ENCODE measurements at regions not wholly inside any gene's neighbourhood (a gene's known extent, or its start where the extent isn't known, plus 50 kb on each side); places are given as distances from the start of the nearest gene placed in this dataset.

- TF ChIP-seq ZBTB10 (CRISPR knock-in tag; IDR thresholded peaks at IDR 0.05; ENCODE audit: borderline replicate concordance) (no peak), RELA (CRISPR knock-in tag; IDR thresholded peaks at IDR 0.05) (no peak), KLF15 (CRISPR knock-in tag; IDR thresholded peaks at IDR 0.05; ENCODE audit: borderline replicate concordance) (no peak), PLRG1 (conservative IDR thresholded peaks at IDR 0.05) (no peak), KDM5A (IDR thresholded peaks at IDR 0.05; ENCODE audit: borderline replicate concordance, low read length) (no peak), ZNF382 (CRISPR knock-in tag; IDR thresholded peaks at IDR 0.05; ENCODE audit: borderline replicate concordance) (no peak)
- TF ChIP-seq, protein P1, sequence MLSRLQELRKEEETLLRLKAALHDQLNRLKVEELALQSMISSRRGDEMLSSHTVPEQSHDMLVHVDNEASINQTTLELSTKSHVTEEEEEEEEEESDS (CRISPR knock-in tag; IDR thresholded peaks at IDR 0.05; ENCODE audit: borderline replicate concordance): no peak
- TF ChIP-seq, protein P2, sequence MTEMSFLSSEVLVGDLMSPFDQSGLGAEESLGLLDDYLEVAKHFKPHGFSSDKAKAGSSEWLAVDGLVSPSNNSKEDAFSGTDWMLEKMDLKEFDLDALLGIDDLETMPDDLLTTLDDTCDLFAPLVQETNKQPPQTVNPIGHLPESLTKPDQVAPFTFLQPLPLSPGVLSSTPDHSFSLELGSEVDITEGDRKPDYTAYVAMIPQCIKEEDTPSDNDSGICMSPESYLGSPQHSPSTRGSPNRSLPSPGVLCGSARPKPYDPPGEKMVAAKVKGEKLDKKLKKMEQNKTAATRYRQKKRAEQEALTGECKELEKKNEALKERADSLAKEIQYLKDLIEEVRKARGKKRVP (CRISPR knock-in tag; IDR thresholded peaks at IDR 0.05): no peak
Measured at GRCh38 chr20:10992731-10993130, 318.9 kb upstream of the JAG1 start (continued).

DNA sequence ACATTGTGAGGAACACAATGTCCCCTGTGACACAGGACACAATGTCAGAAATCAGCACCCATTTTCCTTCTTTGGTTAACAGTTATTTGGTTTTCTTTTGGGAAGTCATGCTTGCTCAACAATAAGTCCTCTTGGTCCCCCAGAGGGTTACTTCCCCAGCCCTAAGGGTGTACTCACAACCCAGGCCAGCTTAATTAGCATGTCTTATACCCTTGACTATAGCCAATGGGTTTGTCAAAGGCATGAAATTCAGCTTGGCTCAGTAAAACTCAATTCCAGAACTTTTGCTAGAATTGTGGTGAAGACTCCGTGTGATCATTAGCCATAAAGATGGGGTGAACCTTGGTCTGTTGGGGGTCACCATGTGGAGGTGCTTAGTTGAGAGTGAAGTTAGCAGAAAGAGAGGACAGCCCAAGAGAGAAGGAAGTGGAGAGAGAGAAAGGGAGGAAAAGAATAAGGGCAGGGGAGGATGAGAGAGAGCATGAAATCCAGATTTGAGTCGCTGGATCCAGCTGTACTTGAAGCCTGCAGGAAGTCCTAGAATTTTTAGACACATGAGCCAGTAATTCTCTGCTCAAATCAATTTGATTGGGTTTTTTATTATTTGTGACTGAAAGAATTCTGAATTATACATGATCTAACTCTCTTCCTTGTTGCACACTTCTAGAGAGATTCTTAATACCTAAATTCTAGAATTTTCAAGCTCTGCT is 321.3 kb upstream of the JAG1 start:
- no peaks in the 10 kb centered on the region for H3K4me1 ChIP-seq (ENCODE audit: insufficient read depth, low read length)
- H3K4me2 ChIP-seq (ENCODE audit: low read depth, low read length): no peak overlapping the region
- H3K4me3 ChIP-seq (replicated peaks in 1 of 3; ENCODE audit: insufficient read depth in 1 of 3, low read depth in 2 of 3, low read length in 3 of 3): no peak overlapping the region
- H3K9ac ChIP-seq (ENCODE audit: insufficient read depth, low read depth, low read length): no peak overlapping the region
- WGBS (ENCODE audit: low lambda C conversion rate): 33% methylated on average over 2 of the region's 2 CpGs
- ChIA-PET POLR2A (no interaction called here), CTCF (ENCODE audit: low intra/inter-chr PET ratio, low total read pairs) (no interaction called here)
- TF ChIP-seq SKIL (CRISPR knock-in tag; IDR thresholded peaks at IDR 0.05; ENCODE audit: borderline replicate concordance) (no peak), PAX8 (CRISPR knock-in tag; IDR thresholded peaks at IDR 0.05; ENCODE audit: borderline replicate concordance) (no peak), YY1 (IDR thresholded peaks at IDR 0.05; ENCODE audit: insufficient read depth, insufficient replicate concordance, low read depth, low read length) (no peak), POGZ (CRISPR knock-in tag; IDR thresholded peaks at IDR 0.05) (no peak)
- TF ChIP-seq, protein P3, sequence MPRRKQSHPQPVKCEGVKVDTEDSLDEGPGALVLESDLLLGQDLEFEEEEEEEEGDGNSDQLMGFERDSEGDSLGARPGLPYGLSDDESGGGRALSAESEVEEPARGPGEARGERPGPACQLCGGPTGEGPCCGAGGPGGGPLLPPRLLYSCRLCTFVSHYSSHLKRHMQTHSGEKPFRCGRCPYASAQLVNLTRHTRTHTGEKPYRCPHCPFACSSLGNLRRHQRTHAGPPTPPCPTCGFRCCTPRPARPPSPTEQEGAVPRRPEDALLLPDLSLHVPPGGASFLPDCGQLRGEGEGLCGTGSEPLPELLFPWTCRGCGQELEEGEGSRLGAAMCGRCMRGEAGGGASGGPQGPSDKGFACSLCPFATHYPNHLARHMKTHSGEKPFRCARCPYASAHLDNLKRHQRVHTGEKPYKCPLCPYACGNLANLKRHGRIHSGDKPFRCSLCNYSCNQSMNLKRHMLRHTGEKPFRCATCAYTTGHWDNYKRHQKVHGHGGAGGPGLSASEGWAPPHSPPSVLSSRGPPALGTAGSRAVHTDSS (CRISPR knock-in tag; conservative IDR thresholded peaks at IDR 0.05): no peak
- H3K9me3 ChIP-seq (ENCODE audit: low read length): no peaks in the 10 kb centered on the region
- no TSS peak for BruUV-seq (replicated peaks)
- H3K79me2 ChIP-seq (ENCODE audit: insufficient read depth, low read length): no peaks in the 10 kb centered on the region
- H3K27ac ChIP-seq (ENCODE audit: extremely low read length, insufficient read depth, low read length): no peak overlapping the region
- no peaks in the 10 kb centered on the region for H3K27me3 ChIP-seq (ENCODE audit: control insufficient read depth in 1 of 2, insufficient read depth in 2 of 2, low read length in 2 of 2)
- H4K20me1 ChIP-seq (ENCODE audit: insufficient read depth, low read length): no peaks in the 10 kb centered on the region
- FAIRE-seq (no peak), ATAC-seq (no peak), DNase-seq (ENCODE audit: low spot score) (no peak)
- in situ Hi-C loops (cut with HindIII; ENCODE audit: extremely low pct_ligation_motif_present, low pct_unique_long_range_greater_than_20kb) (no loop called here), intact Hi-C loops (cut with micrococcal nuclease; ENCODE audit: unreplicated experiment) (no loop called here)
- no peaks in the 10 kb centered on the region for H3K36me3 ChIP-seq (replicated peaks in 1 of 2; ENCODE audit: control insufficient read depth in 1 of 2, insufficient read depth in 2 of 2, low read length in 2 of 2)
- no peak overlapping the region for H2AFZ ChIP-seq (ENCODE audit: low read length)
